ENCODE measurements at regions not wholly inside any gene's neighbourhood (a gene's known extent, or its start where the extent isn't known, plus 50 kb on each side); places are given as distances from the start of the nearest gene placed in this dataset.

DNA sequence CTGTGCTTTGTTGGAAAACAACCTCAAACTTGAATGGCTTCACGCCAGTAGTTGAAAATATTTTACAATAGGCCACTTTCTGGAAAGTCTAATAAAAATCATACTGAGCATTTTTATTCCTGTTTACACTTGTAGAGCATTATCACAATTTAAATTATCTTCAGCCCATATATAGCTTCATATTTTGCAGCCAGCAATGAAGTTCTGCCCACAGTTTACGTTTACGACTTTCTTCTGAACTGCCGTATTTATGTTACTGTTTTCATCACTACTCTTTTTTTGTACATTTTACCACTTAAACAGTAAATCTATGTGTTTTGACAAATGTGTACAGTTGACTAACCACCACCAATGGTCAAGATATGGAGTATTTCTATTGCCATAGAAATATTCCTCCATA, 86.2 kb downstream of the COPS8 start:
- TF ChIP-seq, protein P1, sequence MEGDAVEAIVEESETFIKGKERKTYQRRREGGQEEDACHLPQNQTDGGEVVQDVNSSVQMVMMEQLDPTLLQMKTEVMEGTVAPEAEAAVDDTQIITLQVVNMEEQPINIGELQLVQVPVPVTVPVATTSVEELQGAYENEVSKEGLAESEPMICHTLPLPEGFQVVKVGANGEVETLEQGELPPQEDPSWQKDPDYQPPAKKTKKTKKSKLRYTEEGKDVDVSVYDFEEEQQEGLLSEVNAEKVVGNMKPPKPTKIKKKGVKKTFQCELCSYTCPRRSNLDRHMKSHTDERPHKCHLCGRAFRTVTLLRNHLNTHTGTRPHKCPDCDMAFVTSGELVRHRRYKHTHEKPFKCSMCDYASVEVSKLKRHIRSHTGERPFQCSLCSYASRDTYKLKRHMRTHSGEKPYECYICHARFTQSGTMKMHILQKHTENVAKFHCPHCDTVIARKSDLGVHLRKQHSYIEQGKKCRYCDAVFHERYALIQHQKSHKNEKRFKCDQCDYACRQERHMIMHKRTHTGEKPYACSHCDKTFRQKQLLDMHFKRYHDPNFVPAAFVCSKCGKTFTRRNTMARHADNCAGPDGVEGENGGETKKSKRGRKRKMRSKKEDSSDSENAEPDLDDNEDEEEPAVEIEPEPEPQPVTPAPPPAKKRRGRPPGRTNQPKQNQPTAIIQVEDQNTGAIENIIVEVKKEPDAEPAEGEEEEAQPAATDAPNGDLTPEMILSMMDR (IDR thresholded peaks at IDR 0.05): no peak
- no peak overlapping the region for H3K4me3 ChIP-seq
- no peaks in the 10 kb centered on the region for H3K36me3 ChIP-seq (ENCODE audit: low read depth)
- intact Hi-C loops (cut with DNase I, micrococcal nuclease): no loop called here
- no peaks in the 10 kb centered on the region for H3K4me1 ChIP-seq (ENCODE audit: low read depth)
- DNase-seq (no peak), ATAC-seq (no peak)
- H3K9me3 ChIP-seq: peaks cover 3% of the 10 kb centered on the region

DNA sequence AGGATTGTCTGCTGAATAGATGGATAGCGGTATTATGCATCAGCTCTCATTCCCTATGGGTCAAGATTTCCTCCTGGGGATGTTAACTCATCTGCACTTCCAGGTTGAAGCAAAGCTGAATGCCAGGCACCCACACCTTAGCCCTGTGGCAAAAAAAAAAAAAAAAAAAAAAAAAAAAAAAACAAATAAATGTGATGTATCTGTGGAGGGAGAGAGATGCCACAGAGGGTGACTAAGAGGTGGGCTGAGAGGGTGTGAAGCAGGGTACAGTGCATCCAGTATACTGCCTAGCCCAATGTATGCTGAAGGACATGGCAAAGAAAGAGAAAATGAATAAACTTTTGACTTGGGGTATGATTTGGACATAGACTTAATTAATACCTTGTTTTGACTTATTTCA, 91.4 kb downstream of the COPS8 start:
- DNase-seq (no peak), ATAC-seq (no peak)
- TF ChIP-seq, protein P1 (IDR thresholded peaks at IDR 0.05): no peak
- H3K4me3 ChIP-seq: no peak overlapping the region
- H3K9me3 ChIP-seq: no peaks in the 10 kb centered on the region
- H3K4me1 ChIP-seq (ENCODE audit: low read depth): no peaks in the 10 kb centered on the region
- H3K36me3 ChIP-seq (ENCODE audit: low read depth): no peaks in the 10 kb centered on the region
- intact Hi-C loops (cut with DNase I, micrococcal nuclease): no loop called here

DNA sequence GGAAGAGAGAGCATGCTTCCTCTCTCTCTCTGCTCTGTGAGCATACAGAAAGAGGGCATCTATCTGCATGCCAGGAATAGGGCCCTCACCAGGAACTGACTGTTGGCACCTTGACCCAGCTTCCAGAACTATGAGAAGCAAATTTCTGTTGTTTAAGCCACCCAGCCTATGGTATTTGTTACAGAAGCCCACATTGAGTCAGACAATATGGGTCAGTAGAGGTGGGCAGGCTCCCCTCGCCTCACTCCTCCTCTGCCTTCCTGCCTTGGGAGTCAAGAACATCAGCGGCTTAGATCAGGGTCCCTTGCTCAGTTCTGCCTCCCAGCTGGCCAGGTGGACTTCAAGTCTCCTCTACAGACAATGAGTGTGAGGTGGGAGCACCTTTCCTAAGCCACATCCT, 92.3 kb downstream of the COPS8 start:
- intact Hi-C loops (cut with DNase I, micrococcal nuclease): no loop called here
- DNase-seq (no peak), ATAC-seq (no peak)
- H3K4me3 ChIP-seq: no peak overlapping the region
- no peaks in the 10 kb centered on the region for H3K9me3 ChIP-seq
- TF ChIP-seq, protein P1 (IDR thresholded peaks at IDR 0.05): no peak
- H3K4me1 ChIP-seq (ENCODE audit: low read depth): no peaks in the 10 kb centered on the region
- H3K36me3 ChIP-seq (ENCODE audit: low read depth): no peaks in the 10 kb centered on the region

DNA sequence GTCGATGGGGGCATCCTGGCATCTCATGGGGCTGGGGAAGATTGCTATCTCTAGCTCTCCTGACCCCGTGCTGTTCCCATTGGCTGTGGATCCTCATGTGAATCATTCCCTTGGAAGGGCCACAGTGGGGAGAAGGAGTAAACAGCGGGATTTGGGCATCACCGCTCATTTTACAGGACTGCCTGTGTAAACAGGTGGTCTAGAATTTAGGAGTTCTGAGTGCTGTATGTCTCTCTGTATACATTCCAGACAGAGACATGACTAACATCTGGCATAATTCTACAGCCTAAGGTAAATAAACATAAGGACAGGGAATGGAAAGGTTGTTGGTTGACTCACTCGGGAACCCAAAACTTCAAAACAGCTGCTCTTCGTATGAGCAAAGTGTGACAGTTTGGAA, 92.7 kb downstream of the COPS8 start:
- TF ChIP-seq, protein P1 (IDR thresholded peaks at IDR 0.05): no peak
- no peak for ATAC-seq

DNA sequence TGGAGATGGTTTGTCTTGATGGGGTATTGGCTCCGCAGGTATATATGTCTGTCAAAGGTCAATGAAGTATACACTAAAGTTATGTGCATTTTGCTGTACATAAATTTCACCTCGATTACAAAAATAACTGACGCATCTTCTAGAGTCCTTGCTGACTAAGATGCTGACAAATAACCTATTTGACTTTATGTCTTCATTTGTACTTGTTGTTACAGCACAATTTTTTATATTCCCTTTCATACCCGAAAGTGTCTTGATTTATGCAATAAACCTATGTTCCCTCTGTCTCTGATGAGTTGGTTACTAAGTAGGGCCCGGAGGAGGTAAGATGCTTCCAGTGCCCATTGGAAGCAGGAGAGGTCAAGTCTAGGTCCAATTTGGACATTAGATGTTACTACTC, 93.5 kb downstream of the COPS8 start:
- H3K36me3 ChIP-seq (ENCODE audit: low read depth): no peaks in the 10 kb centered on the region
- H3K4me3 ChIP-seq: no peak overlapping the region
- intact Hi-C loops (cut with DNase I, micrococcal nuclease): no loop called here
- DNase-seq: no peak
- H3K9me3 ChIP-seq: no peaks in the 10 kb centered on the region
- TF ChIP-seq, protein P1 (IDR thresholded peaks at IDR 0.05): no peak
- ATAC-seq: no peak
- H3K4me1 ChIP-seq (ENCODE audit: low read depth): no peaks in the 10 kb centered on the region

More for the DNA sequence above, 92.7 kb downstream of the COPS8 start:
- intact Hi-C loops (cut with DNase I, micrococcal nuclease): no loop called here
- Histone ChIP-seq H3K4me3 (no peak overlapping the region), H3K36me3 (ENCODE audit: low read depth) (no peaks in the 10 kb centered on the region), H3K4me1 (ENCODE audit: low read depth) (no peaks in the 10 kb centered on the region), H3K9me3 (no peaks in the 10 kb centered on the region)
- DNase-seq: no peak

DNA sequence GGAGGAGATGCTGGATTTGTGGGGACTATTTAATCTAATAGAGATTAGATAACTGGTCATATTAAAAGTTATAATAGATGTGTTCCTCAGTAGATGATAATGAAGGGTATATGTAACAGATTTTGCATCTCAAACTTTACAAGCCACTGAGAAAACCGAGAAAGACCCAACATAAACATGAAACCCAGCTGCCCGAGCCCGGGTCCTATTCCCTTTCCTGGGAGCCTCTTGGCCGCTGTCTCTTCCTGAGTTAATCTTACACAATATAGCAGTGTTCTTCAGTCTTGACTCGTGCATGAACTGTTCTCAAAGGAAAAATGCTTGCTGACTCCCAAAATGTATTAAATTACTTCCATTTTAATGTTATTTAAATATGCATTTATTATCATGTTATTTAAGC, 94.5 kb downstream of the COPS8 start:
- ATAC-seq (no peak), DNase-seq (no peak)
- Histone ChIP-seq H3K9me3 (no peaks in the 10 kb centered on the region), H3K36me3 (ENCODE audit: low read depth) (no peaks in the 10 kb centered on the region), H3K4me3 (no peak overlapping the region), H3K4me1 (ENCODE audit: low read depth) (no peaks in the 10 kb centered on the region)
- TF ChIP-seq, protein P1 (IDR thresholded peaks at IDR 0.05): no peak
- intact Hi-C loops (cut with DNase I, micrococcal nuclease): no loop called here
